GM18909 (cell line): ENCODE measurements at regions not wholly inside any gene's neighbourhood (a gene's known extent, or its start where the extent isn't known, plus 50 kb on each side); places are given as distances from the start of the nearest gene placed in this dataset.

Experiments used
- ATAC-seq: cut with Tn5 transposase; IDR thresholded peaks from one replicate; pipeline ENCODE4 v1.9.1; 2021; ENCODE audit warnings: mild to moderate bottlenecking; ENCODE audit not compliant: unreplicated experiment, poor library complexity

DNA sequence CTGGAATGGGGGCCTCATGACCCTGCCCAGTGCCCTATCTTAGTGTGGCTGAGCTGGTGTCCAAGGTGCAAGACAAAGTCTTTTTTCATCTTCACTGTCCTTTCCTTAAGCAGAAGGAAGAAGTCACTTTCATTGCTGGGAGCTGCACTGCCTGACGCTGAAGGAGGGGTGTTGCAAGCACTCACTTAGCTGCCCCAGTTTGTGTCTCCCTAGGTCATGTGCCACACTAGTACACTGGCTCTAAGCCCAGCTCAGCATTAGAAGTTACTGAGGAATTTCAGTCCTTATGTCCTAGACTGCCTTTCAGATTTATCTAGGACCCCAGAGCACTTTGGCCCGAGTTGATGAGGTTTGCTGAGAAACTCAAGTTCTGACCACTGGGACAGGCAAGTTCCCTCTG lies 952.0 kb upstream of the USP15 start:
- ATAC-seq, result no peak

DNA sequence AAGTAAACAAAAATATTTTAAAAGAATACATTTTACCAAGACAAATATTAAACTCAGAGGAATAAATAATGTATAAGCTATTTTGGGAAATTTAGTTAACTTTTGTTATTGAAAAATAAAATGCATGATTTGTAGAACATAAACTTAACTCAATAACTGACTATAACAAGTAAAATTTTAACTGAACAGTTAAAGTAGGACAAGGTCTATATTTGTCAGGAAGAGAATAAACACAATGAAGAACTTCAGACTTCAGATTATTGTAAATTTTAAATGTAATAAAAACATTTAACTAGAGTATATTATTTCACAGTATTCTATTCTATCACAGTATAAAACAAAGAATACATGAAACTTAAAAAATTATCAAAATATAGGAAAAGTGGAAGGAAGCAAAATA lies 948.8 kb upstream of the USP15 start:
- ATAC-seq, result no peak

DNA sequence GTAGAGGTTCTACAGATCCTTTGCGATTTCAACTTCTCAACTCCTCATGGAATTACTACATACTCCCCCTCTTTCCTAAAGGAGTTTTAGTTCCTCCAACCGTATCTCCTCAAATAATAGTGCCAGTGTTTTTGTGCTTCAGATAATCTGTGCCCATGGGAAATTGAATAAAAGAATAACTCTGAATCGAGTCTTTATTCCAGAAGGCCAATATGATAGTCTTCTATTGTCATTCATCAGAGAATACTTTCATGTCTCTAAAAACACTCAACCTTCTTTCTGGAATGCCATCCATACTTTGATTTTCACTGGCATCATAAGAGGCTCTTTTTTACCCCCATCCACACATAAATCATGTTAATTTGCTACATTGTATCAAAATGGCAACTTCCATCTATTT lies 911.3 kb upstream of the USP15 start:
- ATAC-seq, result no peak

DNA sequence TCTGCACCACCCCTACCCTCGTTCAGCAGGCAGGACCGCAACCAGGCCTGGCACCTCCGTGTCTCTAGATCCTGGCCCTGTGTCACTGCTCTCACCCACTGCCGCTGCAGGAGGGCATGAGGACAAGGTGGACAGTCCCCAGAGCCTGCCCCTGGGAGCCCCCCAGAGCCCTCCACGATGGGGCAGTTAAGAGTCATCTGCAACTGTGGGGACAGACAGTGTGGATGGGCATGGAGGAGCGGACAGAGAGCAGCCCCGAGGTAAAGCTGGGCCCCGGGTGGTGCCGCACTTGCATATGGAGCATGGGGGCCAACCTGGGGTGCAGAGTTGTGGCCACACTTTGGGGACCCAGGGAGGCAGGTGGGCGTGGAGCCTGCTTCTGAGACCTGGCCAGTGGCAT lies 905.1 kb upstream of the USP15 start:
- no peak for ATAC-seq

DNA sequence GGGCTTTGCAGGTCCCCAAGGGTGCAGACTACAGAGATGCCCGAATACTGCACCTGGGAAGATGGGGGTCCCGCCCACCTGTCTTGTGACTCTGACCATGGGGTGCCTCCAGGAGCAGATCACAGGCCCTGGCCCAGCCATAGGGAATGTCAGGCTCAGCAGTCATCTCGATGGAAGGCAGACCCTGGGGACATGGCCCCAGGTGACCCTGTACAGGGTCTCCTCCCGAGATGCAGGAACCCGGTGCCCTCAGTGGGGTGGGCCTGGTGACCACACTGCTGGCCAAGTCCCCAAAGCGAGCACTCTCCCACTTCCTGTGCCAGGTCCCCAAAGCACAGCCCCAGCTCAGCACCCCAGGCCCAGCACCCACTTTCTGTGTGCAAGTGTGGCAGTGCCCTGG lies 903.7 kb upstream of the USP15 start:
- ATAC-seq, result no peak

DNA sequence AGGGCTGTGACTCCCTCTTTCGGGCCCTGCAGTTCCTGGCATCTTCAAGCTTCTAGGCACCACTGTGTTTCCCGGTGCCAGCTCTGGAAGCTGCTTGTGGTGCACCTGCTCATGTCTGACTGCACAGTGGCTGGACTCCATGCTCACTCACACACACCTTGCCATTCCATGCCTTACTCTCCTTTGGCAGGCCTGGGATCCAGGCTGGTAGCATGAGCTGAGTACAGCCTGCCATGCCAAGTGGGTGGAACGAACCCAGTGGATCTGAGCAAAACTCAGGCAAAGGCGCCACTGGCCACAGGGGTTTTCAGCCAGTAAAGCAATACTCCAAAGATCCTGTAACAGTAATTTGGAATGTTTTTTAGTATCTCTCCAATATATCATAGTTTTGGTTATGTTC lies 902.7 kb upstream of the USP15 start:
- no peak for ATAC-seq

DNA sequence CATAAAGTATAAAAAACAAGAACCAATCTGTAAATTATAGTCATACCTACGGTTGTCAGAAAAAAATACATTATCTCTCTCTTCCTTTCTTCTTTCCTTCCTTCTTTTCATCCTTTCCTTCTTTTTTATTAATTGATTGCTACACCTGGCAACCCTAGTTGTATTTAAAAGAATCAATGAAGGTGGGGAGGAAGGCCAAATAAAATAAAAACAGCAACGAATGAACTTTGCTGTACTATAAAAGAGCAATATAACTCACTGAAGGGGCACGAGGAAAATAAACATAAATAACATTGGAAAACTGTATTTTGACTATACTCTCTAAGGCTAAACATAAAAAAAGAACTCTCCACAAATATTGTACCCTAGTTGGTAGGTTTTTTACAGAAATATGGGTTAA lies 898.2 kb upstream of the USP15 start:
- no peak for ATAC-seq

DNA sequence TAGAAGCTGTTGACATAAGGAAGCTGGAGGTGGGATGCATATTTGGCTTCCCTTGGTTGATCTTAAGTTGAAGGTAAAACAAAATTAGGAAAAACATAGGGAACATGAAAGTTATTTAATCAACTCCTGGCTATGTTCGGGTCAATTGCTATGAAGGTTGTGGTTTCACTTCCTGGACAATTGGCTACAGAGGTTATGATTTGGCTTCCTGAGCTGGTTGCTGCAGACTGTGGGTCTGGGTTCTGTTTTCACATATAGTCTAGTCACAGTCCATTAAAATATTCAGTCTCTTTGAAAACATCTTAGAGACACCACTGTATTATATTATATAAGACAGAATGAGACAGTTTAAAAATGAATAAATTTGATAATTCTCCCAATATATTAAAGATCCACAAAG lies 895.2 kb upstream of the USP15 start:
- ATAC-seq, result no peak

DNA sequence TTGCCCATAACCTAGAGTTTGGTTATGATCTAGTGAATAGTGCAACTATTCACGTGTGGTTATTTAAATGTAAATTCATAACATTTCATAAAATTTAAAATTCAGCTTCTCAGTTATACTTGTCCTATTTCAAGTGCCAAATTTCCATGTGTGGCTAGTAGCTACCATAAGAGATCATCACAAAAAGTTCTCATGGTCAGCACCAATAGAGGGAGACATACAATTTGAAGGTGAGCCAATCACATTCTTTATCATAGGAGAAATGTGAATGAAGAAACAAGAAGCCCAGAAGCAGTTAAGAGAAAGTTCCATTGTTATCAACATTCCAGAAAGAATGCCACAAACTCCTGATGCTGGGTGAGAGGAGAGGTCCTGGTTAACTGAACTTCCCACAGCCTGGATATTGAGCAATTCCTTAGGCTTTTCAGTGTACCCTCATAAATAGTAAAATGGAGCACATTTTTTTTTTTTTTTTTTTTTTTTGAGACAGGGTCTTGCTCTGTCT lies 892.9 kb upstream of the USP15 start:
- ATAC-seq, result no peak

DNA sequence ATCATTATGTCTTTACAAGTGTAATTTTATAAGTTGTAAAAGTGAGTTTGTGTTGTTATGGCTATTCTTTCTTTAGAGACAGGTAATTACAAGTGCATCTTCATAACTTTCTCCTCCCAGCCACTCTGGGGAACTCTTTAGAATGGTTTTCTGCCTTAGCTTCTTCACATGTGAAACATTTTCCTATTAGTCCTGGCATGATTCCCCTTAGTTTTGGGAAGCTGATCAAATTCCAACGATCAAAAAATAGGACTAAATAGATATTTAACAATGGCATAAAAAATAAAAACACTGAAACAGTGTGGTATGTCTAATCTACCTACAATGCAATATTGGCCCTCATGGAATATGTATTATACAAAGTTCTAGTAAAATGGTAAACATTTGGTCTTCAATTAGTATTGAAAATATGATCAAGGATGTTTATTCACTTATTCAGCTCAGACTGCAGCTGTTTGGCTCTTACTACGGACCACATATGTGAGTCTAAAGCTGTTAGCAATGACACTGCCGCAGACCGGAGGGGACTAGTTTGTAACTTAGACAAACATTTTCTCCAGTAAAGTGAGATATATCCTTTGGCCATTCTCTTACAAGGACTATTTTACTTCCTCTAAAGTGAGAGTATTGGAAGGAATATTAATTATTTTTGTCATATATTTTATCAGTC lies 890.8 kb upstream of the USP15 start:
- no peak for ATAC-seq

DNA sequence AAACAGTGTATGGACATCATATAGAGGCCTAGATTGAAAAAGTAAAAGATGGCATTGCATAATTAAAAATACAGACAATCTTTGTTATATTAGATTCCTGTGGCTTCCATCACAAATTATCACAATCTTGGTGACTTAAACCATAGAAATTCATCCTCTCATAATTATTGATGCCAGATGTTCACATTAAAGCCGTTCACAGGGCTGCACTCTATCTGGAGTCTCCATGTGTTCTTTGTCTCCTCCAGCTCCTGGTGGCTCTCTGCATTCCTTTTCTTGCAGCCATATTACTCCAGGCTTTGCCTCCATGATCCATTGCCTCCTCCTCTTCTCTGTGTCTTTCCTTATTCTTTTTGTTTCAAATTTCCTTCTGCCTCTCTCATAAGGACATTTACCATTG lies 875.7 kb upstream of the USP15 start:
- no peak for ATAC-seq

DNA sequence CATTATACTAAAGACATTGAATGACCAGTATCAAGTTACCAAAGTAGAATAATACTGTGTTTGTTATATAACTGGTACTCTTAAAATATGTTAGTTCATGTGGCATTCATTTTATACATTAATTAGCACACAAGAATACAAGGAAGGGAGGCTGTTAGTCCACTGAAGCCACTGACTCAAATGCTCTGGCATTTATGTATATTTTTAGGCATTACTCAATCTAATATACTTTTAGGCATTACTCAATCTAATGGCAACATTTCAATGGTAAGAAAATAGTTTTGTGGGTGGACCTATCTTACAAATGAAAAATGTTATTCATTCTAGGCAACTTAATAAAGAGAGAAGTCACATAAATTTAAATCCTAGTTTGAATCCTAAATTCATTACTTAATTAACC lies 874.4 kb upstream of the USP15 start:
- ATAC-seq, result no peak

DNA sequence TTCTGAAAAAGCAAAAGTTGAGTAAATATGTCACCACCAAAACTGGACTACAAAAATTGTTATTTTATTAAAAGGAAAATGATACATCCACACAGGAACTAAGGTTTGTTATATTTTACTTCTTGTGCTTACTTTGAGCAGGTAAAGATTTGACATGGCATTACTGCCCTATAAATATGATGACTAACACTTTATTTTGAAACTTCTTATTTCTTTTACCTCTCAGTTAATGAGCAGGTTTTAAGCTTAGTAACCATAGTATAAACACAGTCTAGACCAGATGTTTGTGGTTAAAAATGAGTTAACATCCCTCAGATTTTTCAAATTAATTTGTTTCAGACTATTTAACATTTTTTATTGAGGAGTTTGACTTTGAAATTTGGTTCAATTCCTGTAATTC lies 862.5 kb upstream of the USP15 start:
- no peak for ATAC-seq

DNA sequence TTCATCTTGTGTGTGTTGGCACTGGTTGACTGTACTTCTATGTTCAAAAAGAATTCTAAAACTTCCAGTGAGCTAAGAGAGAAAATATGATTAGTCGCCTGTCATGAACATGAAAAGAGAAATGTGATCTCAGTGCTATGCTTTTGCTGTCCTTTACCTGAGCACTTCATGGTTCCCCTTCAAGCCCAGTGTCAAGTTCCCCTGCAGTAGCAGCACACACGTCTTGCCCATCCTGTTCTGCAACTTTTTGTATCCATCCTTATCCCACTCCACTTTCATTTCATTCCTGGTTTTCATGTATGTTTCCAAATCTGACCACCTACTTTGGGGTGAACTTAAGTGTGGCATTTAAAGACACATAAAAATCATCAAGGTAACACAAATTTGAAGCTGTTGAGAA lies 848.0 kb upstream of the USP15 start:
- ATAC-seq, result no peak

DNA sequence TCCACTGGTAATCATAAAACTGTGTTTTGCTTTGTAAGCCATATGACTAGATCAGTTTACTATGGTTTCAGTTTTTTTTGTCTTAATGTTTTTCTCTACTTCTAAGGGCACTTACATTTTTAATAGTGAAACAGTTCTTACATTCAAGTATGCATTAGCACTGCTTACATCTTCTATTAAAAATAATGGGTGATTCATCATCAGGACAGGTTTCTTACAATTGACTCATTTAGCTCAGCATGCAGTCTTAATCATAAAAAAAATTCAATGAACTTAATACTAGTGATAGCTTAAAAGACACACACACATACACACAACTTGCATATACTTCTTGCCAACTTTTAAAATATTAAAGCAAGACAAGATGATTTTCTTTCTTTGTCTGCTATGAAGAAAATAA lies 845.7 kb upstream of the USP15 start:
- ATAC-seq, result no peak

DNA sequence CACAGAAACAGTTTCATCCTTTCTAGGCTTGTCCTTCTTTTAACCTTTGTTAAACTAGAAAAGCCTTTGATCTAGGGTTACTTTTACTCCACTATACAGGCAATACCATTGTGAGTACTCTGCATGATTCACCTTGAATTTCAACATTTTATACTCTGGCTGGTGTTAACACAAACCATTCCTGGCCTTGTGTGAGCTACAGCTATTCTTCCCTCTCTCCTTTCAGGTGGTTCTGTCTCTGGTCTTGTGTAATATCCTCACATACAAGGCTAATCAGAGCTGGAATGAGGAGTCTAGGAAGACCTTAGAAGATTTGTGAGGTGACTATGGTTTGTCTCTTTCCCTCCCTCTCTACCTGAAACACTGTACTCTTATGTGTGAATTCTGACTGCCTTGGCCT lies 837.4 kb upstream of the USP15 start:
- ATAC-seq, result no peak

DNA sequence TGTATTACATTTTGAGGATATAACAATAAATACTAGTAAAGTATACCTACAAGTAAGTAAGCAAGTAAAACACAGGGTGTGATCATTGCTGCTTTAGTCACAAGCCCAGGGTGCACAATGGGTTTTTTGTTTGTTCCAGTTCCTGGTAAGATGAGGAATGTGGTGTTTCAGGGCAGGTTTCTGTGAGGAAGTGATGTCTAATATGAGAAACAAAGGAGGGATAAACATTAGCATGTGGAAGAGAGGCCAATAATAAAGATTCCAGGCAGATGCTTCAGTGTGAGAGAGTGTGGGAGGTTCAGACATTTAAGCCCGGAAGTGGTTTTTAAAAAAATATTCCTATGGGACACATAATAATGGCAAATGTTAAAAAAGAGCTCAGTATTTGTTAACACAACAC lies 808.1 kb upstream of the USP15 start:
- no peak for ATAC-seq

DNA sequence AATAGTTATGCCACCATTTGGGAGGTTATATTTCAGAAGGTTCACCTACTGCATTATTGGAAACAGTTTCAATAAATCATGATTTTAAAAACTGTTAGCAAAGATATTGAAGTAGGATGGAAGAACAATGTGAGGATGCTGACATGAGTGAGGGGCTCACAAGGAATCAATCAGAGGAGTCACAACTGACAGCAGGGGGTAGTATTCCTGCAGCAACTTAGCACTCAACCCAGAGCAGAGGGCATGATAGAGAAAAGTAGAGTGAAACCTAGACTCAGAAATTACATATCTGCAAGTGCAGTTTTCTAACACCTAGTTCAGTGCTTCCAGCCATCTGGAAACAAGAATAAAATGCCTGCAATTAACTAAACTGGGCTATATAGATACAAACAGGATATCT lies 772.5 kb upstream of the USP15 start:
- no peak for ATAC-seq

DNA sequence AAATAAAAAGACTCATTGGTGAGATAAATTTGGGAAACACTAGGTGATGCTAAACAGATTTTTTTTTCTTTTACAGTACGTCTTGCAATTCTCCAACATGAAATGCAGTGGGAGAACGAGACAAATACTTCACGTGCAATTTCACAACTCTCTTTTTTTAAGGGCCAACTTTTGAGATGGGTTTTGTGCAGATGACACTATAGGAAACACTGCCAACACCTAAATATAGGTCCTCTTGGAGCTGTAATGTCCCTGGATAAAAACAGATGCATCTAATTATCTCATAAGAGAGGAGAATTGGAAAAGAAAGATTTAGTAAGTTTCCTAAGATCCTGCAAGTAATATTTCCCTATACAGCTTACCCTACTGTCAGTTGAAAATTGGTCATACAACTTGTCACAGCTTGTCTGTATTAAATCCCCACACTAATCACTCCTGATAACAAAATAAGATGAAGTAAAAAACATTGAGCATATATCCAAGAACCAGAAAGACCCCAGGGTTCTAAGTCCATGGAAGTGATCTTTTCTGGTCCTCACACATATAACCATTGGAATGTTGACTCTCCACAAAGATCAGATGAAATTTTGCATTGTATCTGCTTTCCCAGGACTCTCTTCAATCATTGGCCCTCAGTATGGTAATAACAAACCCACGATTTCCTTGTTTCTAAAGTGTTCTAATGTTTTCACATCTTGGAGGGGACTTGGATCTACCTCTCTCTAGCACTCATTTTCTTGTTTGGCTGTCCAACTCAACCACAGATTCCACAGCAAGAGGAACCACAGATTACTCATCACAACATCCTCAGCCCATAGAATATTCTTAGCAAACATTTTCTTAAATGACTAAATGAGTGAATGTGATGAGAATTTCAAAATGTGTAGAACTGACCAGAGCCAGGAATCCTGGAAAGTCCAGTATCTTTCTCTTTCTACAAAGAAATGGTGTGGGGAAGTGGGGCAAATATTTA lies 769.4 kb upstream of the USP15 start:
- no peak for ATAC-seq

DNA sequence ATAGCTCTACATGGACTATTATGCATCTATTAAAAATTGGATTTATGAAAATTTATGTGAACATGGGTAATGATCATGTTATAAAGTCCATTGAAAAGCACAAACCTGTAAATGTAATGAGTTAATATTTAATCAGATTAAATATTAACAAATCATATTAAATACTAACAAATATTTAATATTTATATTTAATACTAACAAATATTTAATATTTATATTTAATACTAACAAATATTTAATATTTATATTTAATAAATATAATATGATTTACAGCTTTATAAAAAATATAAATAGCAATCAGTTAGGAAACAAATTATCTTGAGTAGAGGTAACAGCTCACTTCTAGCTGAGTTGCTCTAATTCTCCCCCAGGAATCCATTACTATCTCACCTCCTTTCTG lies 758.0 kb upstream of the USP15 start:
- ATAC-seq, result no peak

DNA sequence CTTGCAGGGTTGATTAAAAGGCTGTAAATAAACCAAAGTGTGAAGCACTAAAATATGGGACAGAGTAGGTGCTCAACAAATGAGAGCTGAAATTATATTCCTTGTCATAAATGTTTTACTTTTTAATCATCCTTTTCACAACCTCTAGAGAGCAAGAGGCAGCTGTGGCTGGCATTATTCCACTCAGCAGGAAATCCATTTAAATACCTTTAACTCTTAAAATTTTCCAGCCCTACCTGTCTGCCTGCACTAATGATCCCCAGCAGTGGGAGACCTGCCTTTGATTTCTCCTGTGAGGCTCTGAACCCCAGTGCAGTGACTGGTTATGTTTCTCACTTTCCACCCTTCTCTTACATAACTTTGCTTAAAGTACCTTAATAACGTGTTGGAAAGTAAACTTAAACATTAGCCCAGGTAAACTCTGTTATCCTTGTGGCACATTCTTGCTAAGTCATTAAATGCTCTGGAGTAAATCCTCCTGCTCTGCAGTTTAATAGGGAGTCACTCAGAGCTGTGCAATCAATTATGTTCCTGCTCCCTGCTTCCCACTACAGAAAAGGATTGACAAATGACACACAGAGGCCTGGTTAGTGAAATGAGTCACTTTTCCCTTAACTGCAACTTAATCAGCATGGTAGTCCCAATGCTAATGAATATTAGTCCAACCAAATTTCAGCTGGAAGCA lies 755.7 kb upstream of the USP15 start:
- no peak for ATAC-seq
